ENCODE measurements at regions not wholly inside any gene's neighbourhood (a gene's known extent, or its start where the extent isn't known, plus 50 kb on each side); places are given as distances from the start of the nearest gene placed in this dataset.

GRCh38 chr10:8304861-8305260 is 250.4 kb downstream of the GATA3 start:
- DNase-seq (ENCODE audit: low read depth, low spot score) (no peak), FAIRE-seq (no peak)
- no peak overlapping the region for H3K4me2 ChIP-seq (ENCODE audit: insufficient read depth, low read length)
- no peaks in the 10 kb centered on the region for H3K9me3 ChIP-seq (replicated peaks; ENCODE audit: control insufficient read depth, insufficient read depth, low read length)
- H3K4me3 ChIP-seq (replicated peaks in 1 of 3; ENCODE audit: insufficient read depth in 1 of 3, low read depth in 1 of 3, low read length in 3 of 3): no peak overlapping the region
- TF ChIP-seq MAX (IDR thresholded peaks at IDR 0.05; ENCODE audit: insufficient read depth, insufficient read length) (no peak), FOS (IDR thresholded peaks at IDR 0.05; ENCODE audit: borderline replicate concordance, insufficient read depth, low read length) (no peak), EZH2 (IDR thresholded peaks at IDR 0.05; ENCODE audit: borderline replicate concordance, low read depth, low read length, severe bottlenecking) (no peak), GATA2 (IDR thresholded peaks at IDR 0.05; ENCODE audit: insufficient read depth, insufficient read length, low read depth, low read length) (no peak), POLR2A (IDR thresholded peaks at IDR 0.05; ENCODE audit: low read depth, low read length) (no peak), MYC (IDR thresholded peaks at IDR 0.05; ENCODE audit: low read depth, low read length) (no peak), JUN (IDR thresholded peaks at IDR 0.05; ENCODE audit: borderline replicate concordance, insufficient read depth, insufficient read length, low read depth) (no peak), POLR2AphosphoS5 (IDR thresholded peaks at IDR 0.05; ENCODE audit: insufficient read depth, low read depth, low read length) (no peak)
- TF ChIP-seq, protein P1, sequence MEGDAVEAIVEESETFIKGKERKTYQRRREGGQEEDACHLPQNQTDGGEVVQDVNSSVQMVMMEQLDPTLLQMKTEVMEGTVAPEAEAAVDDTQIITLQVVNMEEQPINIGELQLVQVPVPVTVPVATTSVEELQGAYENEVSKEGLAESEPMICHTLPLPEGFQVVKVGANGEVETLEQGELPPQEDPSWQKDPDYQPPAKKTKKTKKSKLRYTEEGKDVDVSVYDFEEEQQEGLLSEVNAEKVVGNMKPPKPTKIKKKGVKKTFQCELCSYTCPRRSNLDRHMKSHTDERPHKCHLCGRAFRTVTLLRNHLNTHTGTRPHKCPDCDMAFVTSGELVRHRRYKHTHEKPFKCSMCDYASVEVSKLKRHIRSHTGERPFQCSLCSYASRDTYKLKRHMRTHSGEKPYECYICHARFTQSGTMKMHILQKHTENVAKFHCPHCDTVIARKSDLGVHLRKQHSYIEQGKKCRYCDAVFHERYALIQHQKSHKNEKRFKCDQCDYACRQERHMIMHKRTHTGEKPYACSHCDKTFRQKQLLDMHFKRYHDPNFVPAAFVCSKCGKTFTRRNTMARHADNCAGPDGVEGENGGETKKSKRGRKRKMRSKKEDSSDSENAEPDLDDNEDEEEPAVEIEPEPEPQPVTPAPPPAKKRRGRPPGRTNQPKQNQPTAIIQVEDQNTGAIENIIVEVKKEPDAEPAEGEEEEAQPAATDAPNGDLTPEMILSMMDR (IDR thresholded peaks at IDR 0.05; ENCODE audit: extremely low read depth in 1 of 2, insufficient read depth in 1 of 2, low read depth in 1 of 2, low read length in 2 of 2): no peak
- no peaks in the 10 kb centered on the region for H3K9me1 ChIP-seq (replicated peaks; ENCODE audit: control insufficient read depth, extremely low read depth, insufficient read depth, low read length)
- H3K79me2 ChIP-seq (ENCODE audit: control insufficient read depth, insufficient read depth, low read length): no peaks in the 10 kb centered on the region
- no peak overlapping the region for H3K27ac ChIP-seq (ENCODE audit: insufficient read depth, low read depth, low read length)
- POLR2A ChIA-PET: no interaction called here
- H3K27me3 ChIP-seq (ENCODE audit: control insufficient read depth in 2 of 2, insufficient read depth in 2 of 2, low read length in 2 of 2): no peaks in the 10 kb centered on the region
- no TSS peak for BruUV-seq (replicated peaks)
- no peak overlapping the region for H3K9ac ChIP-seq (replicated peaks; ENCODE audit: extremely low read depth, insufficient read depth, low read length)
- H4K20me1 ChIP-seq (replicated peaks; ENCODE audit: control insufficient read depth, extremely low read depth, insufficient read depth, low read length): no peaks in the 10 kb centered on the region
- no peaks in the 10 kb centered on the region for H3K36me3 ChIP-seq (ENCODE audit: control insufficient read depth in 2 of 2, extremely low read depth in 1 of 2, insufficient read depth in 2 of 2, low read length in 2 of 2)
- no peaks in the 10 kb centered on the region for H3K4me1 ChIP-seq (ENCODE audit: control insufficient read depth, extremely low read depth, insufficient read depth, low read length)
- CTCF ChIA-PET: no interaction called here
- dilution Hi-C loops (cut with MboI; ENCODE audit: extremely low pct_ligation_motif_present, low sequenced_read_pairs) (no loop called here), intact Hi-C loops (cut with micrococcal nuclease) (no loop called here)
- H2AFZ ChIP-seq (ENCODE audit: low read depth, low read length): no peak overlapping the region

Measured in endothelial cell of umbilical vein (primary cell).